ENCODE measurements at regions not wholly inside any gene's neighbourhood (a gene's known extent, or its start where the extent isn't known, plus 50 kb on each side); places are given as distances from the start of the nearest gene placed in this dataset.
"Not testable (repeated sequence)": the region's sequence is repeated elsewhere in the genome, so short reads cannot be mapped to it uniquely, and the experiment has no call there.

- H3K4me3 ChIP-seq (ENCODE audit: low read length): no peak overlapping the region
- no peak for DNase-seq (ENCODE audit: low read depth, low spot score)
Observed at GRCh38 chr9:135190789-135191577, 103.5 kb downstream of the OLFM1 start.

GRCh38 chr9:135192686-135193085 lies 105.2 kb downstream of the OLFM1 start:
- no peak for DNase-seq (ENCODE audit: low read depth, low spot score)
- H3K4me3 ChIP-seq (ENCODE audit: low read length): no peak overlapping the region

- not testable (repeated sequence) for DNase-seq (ENCODE audit: low read depth, low spot score); H3K4me3 ChIP-seq (ENCODE audit: low read length)
Observed at GRCh38 chr9:135195975-135196374, 108.5 kb downstream of the OLFM1 start.

GRCh38 chr9:135196474-135196873 lies 109.0 kb downstream of the OLFM1 start:
- H3K4me3 ChIP-seq (ENCODE audit: low read length): no peak overlapping the region
- DNase-seq (ENCODE audit: low read depth, low spot score): no peak

GRCh38 chr9:135198144-135198543 lies 110.7 kb downstream of the OLFM1 start:
- H3K4me3 ChIP-seq (ENCODE audit: low read length): no peak overlapping the region
- DNase-seq (ENCODE audit: low read depth, low spot score): no peak

- DNase-seq (ENCODE audit: low read depth, low spot score): no peak
Observed at GRCh38 chr9:135198586-135199285, 111.3 kb downstream of the OLFM1 start.

GRCh38 chr9:135199489-135199888 lies 112.0 kb downstream of the OLFM1 start:
- DNase-seq (ENCODE audit: low read depth, low spot score): no peak
- H3K4me3 ChIP-seq (ENCODE audit: low read length): no peak overlapping the region

More at GRCh38 chr9:135198586-135199285, 111.3 kb downstream of the OLFM1 start:
- no peak overlapping the region for H3K4me3 ChIP-seq (ENCODE audit: low read length)

- no peak overlapping the region for H3K4me3 ChIP-seq (ENCODE audit: low read length)
- no peak for DNase-seq (ENCODE audit: low read depth, low spot score)
Observed at GRCh38 chr9:135201711-135202110, 114.2 kb downstream of the OLFM1 start.

GRCh38 chr9:135204177-135204576 lies 116.7 kb downstream of the OLFM1 start:
- no peak for DNase-seq (ENCODE audit: low read depth, low spot score)
- no peak overlapping the region for H3K4me3 ChIP-seq (ENCODE audit: low read length)

- no peak for DNase-seq (ENCODE audit: low read depth, low spot score)
Observed at GRCh38 chr9:135209136-135209535, 121.7 kb downstream of the OLFM1 start.

GRCh38 chr9:135209852-135210251 lies 122.4 kb downstream of the OLFM1 start:
- no peak for DNase-seq (ENCODE audit: low read depth, low spot score)
- H3K4me3 ChIP-seq (ENCODE audit: low read length): no peak overlapping the region

More at GRCh38 chr9:135209136-135209535, 121.7 kb downstream of the OLFM1 start:
- H3K4me3 ChIP-seq (ENCODE audit: low read length): no peak overlapping the region

- no peak for DNase-seq (ENCODE audit: low read depth, low spot score)
- H3K4me3 ChIP-seq (ENCODE audit: low read length): no peak overlapping the region
Observed at GRCh38 chr9:135210676-135211523, 123.4 kb downstream of the OLFM1 start.

GRCh38 chr9:135211524-135211890 lies 124.0 kb downstream of the OLFM1 start:
- H3K4me3 ChIP-seq (ENCODE audit: low read length): no peak overlapping the region
- no peak for DNase-seq (ENCODE audit: low read depth, low spot score)

- no peak overlapping the region for H3K4me3 ChIP-seq (ENCODE audit: low read length)
- DNase-seq (ENCODE audit: low read depth, low spot score): no peak
Observed at GRCh38 chr9:135212961-135213360, 125.5 kb downstream of the OLFM1 start.

GRCh38 chr9:135213566-135213965 lies 126.1 kb downstream of the OLFM1 start:
- no peak for DNase-seq (ENCODE audit: low read depth, low spot score)
- no peak overlapping the region for H3K4me3 ChIP-seq (ENCODE audit: low read length)

- H3K4me3 ChIP-seq (ENCODE audit: low read length): no peak overlapping the region
- DNase-seq (ENCODE audit: low read depth, low spot score): no peak
Observed at GRCh38 chr9:135214054-135214640, 126.7 kb downstream of the OLFM1 start.

GRCh38 chr9:135214706-135215105 lies 127.2 kb downstream of the OLFM1 start:
- no peak for DNase-seq (ENCODE audit: low read depth, low spot score)
- H3K4me3 ChIP-seq (ENCODE audit: low read length): no peak overlapping the region

GRCh38 chr9:135215571-135216161 lies 128.2 kb downstream of the OLFM1 start:
- no peak overlapping the region for H3K4me3 ChIP-seq (ENCODE audit: low read length)
- DNase-seq (ENCODE audit: low read depth, low spot score): no peak

- H3K4me3 ChIP-seq (ENCODE audit: low read length): no peak overlapping the region
Observed at GRCh38 chr9:135216236-135216635, 128.8 kb downstream of the OLFM1 start.

More at GRCh38 chr9:135216236-135216635, 128.8 kb downstream of the OLFM1 start:
- no peak for DNase-seq (ENCODE audit: low read depth, low spot score)

Measured in Jurkat, Clone E6-1 (cell line).